Heart left ventricle (tissue), 16 donors: ENCODE measurements at regions not wholly inside any gene's neighbourhood (a gene's known extent, or its start where the extent isn't known, plus 50 kb on each side); places are given as distances from the start of the nearest gene placed in this dataset.

ENCODE experiments used
- ATAC-seq, 4 donors: fragments of 200-7000 bp; cut with Tn5 transposase; one replicate each; pipeline ENCODE4 v1.9.1; 2020 to 2022; ENCODE audit warnings: moderate library complexity in 4 of 4, mild to moderate bottlenecking in 3 of 4, moderate number of reproducible peaks in 1 of 4
- DNase-seq, 5 donors: peaks; one replicate each; pipeline ENCODE4 v3.0.0-alpha.2; 2020
- H3K27ac ChIP-seq, 12 donors: fragments of 200-600 bp; sonication (generic) in 4 of 12; one replicate each; pipeline versions ENCODE4 v1.5.0 to v1.8.0; 2016 to 2022; ENCODE audit warnings: mild to moderate bottlenecking in 2 of 12
- H3K27me3 ChIP-seq, 9 donors: fragments of 200-600 bp; sonication (generic) in 2 of 9; one replicate each; pipeline versions ENCODE4 v1.5.1 to v1.8.0; 2016 to 2022; ENCODE audit warnings: mild to moderate bottlenecking in 3 of 9
- H3K36me3 ChIP-seq, 9 donors: fragments of 200-600 bp; sonication (generic) in 2 of 9; one replicate each; pipeline versions ENCODE4 v1.5.0 to v1.8.0; 2018 to 2022; ENCODE audit warnings: mild to moderate bottlenecking in 2 of 9
- H3K4me1 ChIP-seq, 12 donors: fragments of 200-600 bp; sonication (generic) in 4 of 12; one replicate each; pipeline versions ENCODE4 v1.5.0 to v1.8.0; 2016 to 2022; ENCODE audit warnings: mild to moderate bottlenecking in 3 of 12
- H3K4me3 ChIP-seq, 12 donors: fragments of 200-600 bp; sonication (generic) in 4 of 12; one replicate each; pipeline versions ENCODE4 v1.5.0 to v1.8.0; 2017 to 2022; ENCODE audit warnings: mild to moderate bottlenecking in 9 of 12, moderate library complexity in 4 of 12
- H3K9me3 ChIP-seq, 12 donors: fragments of 200-600 bp; sonication (generic) in 4 of 12; one replicate each; pipeline versions ENCODE4 v1.5.0 to v1.8.0; 2016 to 2022; ENCODE audit warnings: mild to moderate bottlenecking in 1 of 12
- POLR2A ChIP-seq, 2 donors: fragments of 450-650 bp; IDR thresholded peaks; one replicate each; pipeline ENCODE4 v1.6.1; 2017; ENCODE audit warnings: antibody characterized with exemption in 2 of 2, mild to moderate bottlenecking in 2 of 2, moderate library complexity in 2 of 2
- WGBS, 4 donors: extraction: QIAGEN DNeasy Blood & Tissue Kit in 2 of 4; methylation state at CpG; one replicate each; pipeline versions ENCODE4 v1.1.5 to v1.1.7; 2013 to 2018; 5-methylcytosine and 5-hydroxymethylcytosine counted together
- intact Hi-C, 10 donors: fragments of 100-400 bp; cut with DNase I; formaldehyde crosslinking; loops; one replicate each; pipeline versions ENCODE4 v1.11.1 to v1.14.2; 2022
- TF ChIP-seq, protein P1 (sequence below), 12 donors: fragments of 200-600 bp; sonication (generic) in 4 of 12; IDR thresholded peaks; one replicate each; pipeline versions ENCODE4 v1.5.0 to v1.8.0; 2018 to 2022; ENCODE audit warnings: antibody characterized with exemption in 12 of 12, mild to moderate bottlenecking in 5 of 12
- donor health status: ischemic (EF 13 %, LVEDD 7.1; RV severe dilation, severe dysfunction).
- donor health status: healthy with polysubstance abuse.
- donor health status: DM: no; HTN: yes; CAD: no.
- donor health status: DM: no; HTN: no; CAD: no.
- donor health status: ischemic (EF 25% LVEDD 6.9; RV normal size, moderate dysfunction).
- donor health status: ischemic (EF 25% LVEDD 5.7; RV mildly dilated, moderate dysfunction).
- donor health status: healthy.
- donor health status: DM: yes; HTN: yes; CAD: no.
- donor health status: ischemic (EF 35%, LVEDD 5.7; RV mildly dilated, moderate dysfunction).
- donor health status: nonischemic (EF 11% LVEDD 7.7; RV severe dilation, severe dysfunction).
- donor health status: DM: yes; HTN: yes; CAD: no.
- donor health status: PGD.
- donor health status: ischemic (EF 29% LVEDD 5.4; RV normal size, mild dysfunction).
- donor health status: nonischemic (EF 23%, LVEDD 6.1; RV moderate dilation, normal function).

DNA sequence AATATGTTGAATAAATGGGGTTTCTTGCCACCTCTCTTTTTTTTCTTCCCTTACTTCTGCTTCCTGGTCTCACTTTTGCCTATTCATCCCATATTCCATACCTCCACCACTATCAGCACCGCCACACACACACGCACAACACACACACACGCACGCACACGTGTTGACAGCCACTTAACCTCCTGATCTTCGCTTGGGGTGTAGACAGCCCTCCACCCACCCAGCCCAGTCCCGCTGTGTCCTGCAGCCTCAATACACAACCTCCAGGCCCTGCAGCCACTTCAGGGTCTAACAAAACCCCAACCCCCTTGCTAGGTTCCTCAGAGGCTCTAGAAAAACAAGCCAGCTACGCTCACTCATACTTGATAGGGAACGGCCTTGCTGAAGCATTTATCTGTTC is 72.3 kb downstream of the LINC00237 start:
- peaks cover 0 to 41% (median 0%) of the 10 kb centered on the region in 9 donors for H3K27me3 ChIP-seq
- no peak for ATAC-seq
- 27 to 39% (median 30%) methylated on average over 9 of the region's 9 CpGs for WGBS, 4 donors

DNA sequence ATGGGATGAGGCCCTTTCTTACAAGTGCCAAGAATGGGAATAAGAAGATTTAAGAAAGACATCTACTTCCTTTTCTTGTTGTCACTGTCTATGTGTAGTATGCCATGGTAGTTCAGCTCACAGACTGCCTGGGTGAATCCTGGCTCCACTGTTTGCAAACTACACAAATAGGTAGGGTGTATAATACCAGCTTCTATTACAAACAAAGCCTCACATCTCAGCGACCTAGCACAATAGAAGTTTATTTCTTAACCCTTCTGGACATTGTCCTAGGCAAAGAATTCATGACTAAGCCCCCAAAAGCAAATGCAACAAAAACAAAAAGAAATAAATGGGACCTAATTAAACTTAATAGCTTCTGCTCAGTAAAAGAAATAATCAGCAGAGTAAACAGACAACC is 74.5 kb downstream of the LINC00237 start:
- no peak for DNase-seq
- H3K27me3 ChIP-seq = peaks cover 0 to 45% (median 0%) of the 10 kb centered on the region in 9 donors
- no peak overlapping the region for H3K4me3 ChIP-seq
- 27 to 59% (median 40%) methylated on average over 1 of the region's 1 CpG for WGBS, 4 donors
- H3K27ac ChIP-seq = no peak overlapping the region
- H3K9me3 ChIP-seq = no peaks in the 10 kb centered on the region
- H3K36me3 ChIP-seq = no peaks in the 10 kb centered on the region
- intact Hi-C loops = no loop called here
- TF ChIP-seq, protein P1, sequence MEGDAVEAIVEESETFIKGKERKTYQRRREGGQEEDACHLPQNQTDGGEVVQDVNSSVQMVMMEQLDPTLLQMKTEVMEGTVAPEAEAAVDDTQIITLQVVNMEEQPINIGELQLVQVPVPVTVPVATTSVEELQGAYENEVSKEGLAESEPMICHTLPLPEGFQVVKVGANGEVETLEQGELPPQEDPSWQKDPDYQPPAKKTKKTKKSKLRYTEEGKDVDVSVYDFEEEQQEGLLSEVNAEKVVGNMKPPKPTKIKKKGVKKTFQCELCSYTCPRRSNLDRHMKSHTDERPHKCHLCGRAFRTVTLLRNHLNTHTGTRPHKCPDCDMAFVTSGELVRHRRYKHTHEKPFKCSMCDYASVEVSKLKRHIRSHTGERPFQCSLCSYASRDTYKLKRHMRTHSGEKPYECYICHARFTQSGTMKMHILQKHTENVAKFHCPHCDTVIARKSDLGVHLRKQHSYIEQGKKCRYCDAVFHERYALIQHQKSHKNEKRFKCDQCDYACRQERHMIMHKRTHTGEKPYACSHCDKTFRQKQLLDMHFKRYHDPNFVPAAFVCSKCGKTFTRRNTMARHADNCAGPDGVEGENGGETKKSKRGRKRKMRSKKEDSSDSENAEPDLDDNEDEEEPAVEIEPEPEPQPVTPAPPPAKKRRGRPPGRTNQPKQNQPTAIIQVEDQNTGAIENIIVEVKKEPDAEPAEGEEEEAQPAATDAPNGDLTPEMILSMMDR (IDR thresholded peaks at IDR 0.05) = no peak
- TF ChIP-seq POLR2A (IDR thresholded peaks at IDR 0.05) = no peak
- H3K4me1 ChIP-seq = no peaks in the 10 kb centered on the region
- no peak for ATAC-seq

More for the DNA sequence above, 72.3 kb downstream of the LINC00237 start:
- no peak for TF ChIP-seq POLR2A (IDR thresholded peaks at IDR 0.05)
- TF ChIP-seq, protein P1 (IDR thresholded peaks at IDR 0.05) = no peak
- no peaks in the 10 kb centered on the region for H3K36me3 ChIP-seq
- no peak for DNase-seq
- H3K4me1 ChIP-seq = no peaks in the 10 kb centered on the region
- no peak overlapping the region for H3K27ac ChIP-seq
- intact Hi-C loops = no loop called here
- H3K9me3 ChIP-seq = no peaks in the 10 kb centered on the region
- no peak overlapping the region for H3K4me3 ChIP-seq

DNA sequence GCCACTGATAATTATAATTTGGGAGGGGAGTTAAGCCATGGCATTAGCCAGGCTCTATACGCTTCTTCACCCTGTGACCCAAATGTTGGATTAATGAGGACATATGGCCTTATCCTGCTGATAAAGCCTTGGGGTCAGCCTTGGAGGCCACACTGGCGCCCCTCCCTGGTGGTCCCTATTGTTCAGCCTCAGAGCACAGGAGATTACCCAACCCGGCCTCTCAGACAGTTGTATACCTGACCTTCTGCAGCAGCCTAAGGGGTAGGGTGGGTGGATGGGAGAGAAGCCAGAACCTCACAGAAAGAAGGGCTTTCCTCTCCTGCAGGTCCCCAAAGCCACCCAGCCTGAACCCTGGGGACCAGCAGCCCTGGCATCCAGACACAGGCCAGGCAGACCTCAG is 76.8 kb downstream of the LINC00237 start:
- no peaks in the 10 kb centered on the region for H3K9me3 ChIP-seq
- ATAC-seq (no peak), DNase-seq (no peak)
- TF ChIP-seq, protein P1 (IDR thresholded peaks at IDR 0.05) = no peak
- no peak for TF ChIP-seq POLR2A (IDR thresholded peaks at IDR 0.05)
- H3K4me1 ChIP-seq = no peaks in the 10 kb centered on the region
- peaks cover 0 to 34% (median 0%) of the 10 kb centered on the region in 9 donors for H3K27me3 ChIP-seq
- no peak overlapping the region for H3K27ac ChIP-seq
- intact Hi-C loops = no loop called here
- 68 to 87% (median 69%) methylated on average over 3 of the region's 3 CpGs for WGBS, 4 donors
- no peaks in the 10 kb centered on the region for H3K36me3 ChIP-seq
- H3K4me3 ChIP-seq = no peak overlapping the region

DNA sequence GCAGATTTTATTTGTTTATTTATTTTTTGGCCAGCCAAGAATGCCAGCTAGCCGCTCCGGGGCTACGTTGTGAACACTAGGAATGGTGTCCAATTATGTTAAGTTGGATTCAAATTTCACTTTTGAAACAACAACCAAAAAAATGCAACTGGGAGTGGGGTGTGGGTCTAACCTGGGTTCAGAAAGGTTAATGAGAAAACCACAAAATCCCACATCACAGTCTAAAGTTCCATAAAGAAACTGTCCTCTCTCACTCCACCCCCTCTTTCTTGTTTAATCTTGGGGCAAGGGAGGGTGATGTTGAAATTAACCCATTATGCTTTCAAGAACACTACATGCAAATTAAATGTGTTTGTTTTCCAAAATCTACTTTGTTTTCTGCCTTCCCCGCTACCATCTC is 77.2 kb downstream of the LINC00237 start:
- WGBS, 4 donors = 67 to 77% (median 74%) methylated on average over 4 of the region's 4 CpGs
- H3K27me3 ChIP-seq = peaks cover 0 to 30% (median 0%) of the 10 kb centered on the region in 9 donors
- H3K36me3 ChIP-seq = no peaks in the 10 kb centered on the region
- H3K9me3 ChIP-seq = no peaks in the 10 kb centered on the region
- no peak overlapping the region for H3K4me3 ChIP-seq
- DNase-seq (no peak), ATAC-seq (no peak)
- H3K27ac ChIP-seq = no peak overlapping the region
- H3K4me1 ChIP-seq = no peaks in the 10 kb centered on the region
- intact Hi-C loops = no loop called here
- TF ChIP-seq, protein P1 (IDR thresholded peaks at IDR 0.05) = no peak
- TF ChIP-seq POLR2A (IDR thresholded peaks at IDR 0.05) = no peak
